K562 (cell line): ENCODE measurements at regions not wholly inside any gene's neighbourhood (a gene's known extent, or its start where the extent isn't known, plus 50 kb on each side); places are given as distances from the start of the nearest gene placed in this dataset.

Experiments
- ATAC-seq: fragments of 200-7000 bp; cut with Tn5 transposase; 3 replicates; pipeline ENCODE4 v1.9.1; 2020; ENCODE audit warnings: moderate library complexity
- BruUV-seq: library from RNA; stranded (reverse); fragments of 400-500 nt; replicated peaks from 2 replicates; lab custom pipeline; 2021; lab: Mats Ljungman, UMichigan
- CTCF ChIA-PET: fragments of 300-600 bp; formaldehyde crosslinking; extraction: SDS; loops from one replicate; lab custom pipeline; 2021; ENCODE audit warnings: low intra/inter-chr PET ratio; lab: Yijun Ruan, JAX
- POLR2A ChIA-PET: fragments of 300-600, 350-650 bp; sonication (Branson Sonifier 250); formaldehyde crosslinking; extraction: SDS; loops from one replicate; lab custom pipeline; 2021; ENCODE audit warnings: antibody characterized with exemption, inconsistent platforms; lab: Yijun Ruan, JAX
- DNase-seq, 4 experiments: peaks; one replicate each; pipeline versions ENCODE4 v3.0.0 to v3.0.0-alpha.2; 2011 to 2018; ENCODE audit warnings: low spot score in 3 of 4, mixed read lengths in 3 of 4; ENCODE audit errors: extremely low read depth in 1 of 4
- FAIRE-seq: peaks from 2 replicates; lab custom pipeline; 2011; peaks lifted over from hg19 to GRCh38; lab: Jason Lieb, UNC
- H2AFZ ChIP-seq: 2 replicates; pipeline ENCODE4 v1.6.0; 2011; ENCODE audit warnings: low read depth, low read length, control low read depth, inconsistent platforms
- H3K27ac ChIP-seq: fragments of 200-600 bp; 3 replicates; pipeline ENCODE4 v1.8.0; 2011; ENCODE audit warnings: low read depth, mild to moderate bottlenecking, control low read depth, inconsistent platforms, low read length, moderate library complexity, mixed read lengths; ENCODE audit errors: extremely low read depth
- H3K27me3 ChIP-seq, 2 experiments: fragments of 300-600 bp in 1 of 2; 2 replicates in 1 of 2; 3 replicates in 1 of 2; pipeline versions ENCODE4 v1.6.0 to v1.8.0; 2011; ENCODE audit warnings: inconsistent platforms in 2 of 2, low read length in 2 of 2, mild to moderate bottlenecking in 1 of 2, mixed read lengths in 1 of 2, moderate library complexity in 1 of 2; ENCODE audit not compliant: control insufficient read depth in 2 of 2, insufficient read depth in 2 of 2
- H3K36me3 ChIP-seq: fragments of 300-600 bp; 3 replicates; pipeline ENCODE4 v1.8.0; 2011; ENCODE audit warnings: mild to moderate bottlenecking, low read length, inconsistent platforms; ENCODE audit not compliant: control insufficient read depth, insufficient read depth
- H3K4me1 ChIP-seq, 2 experiments: fragments of 200-600 bp in 1 of 2; replicated peaks in 1 of 2; 2 replicates in 1 of 2; 3 replicates in 1 of 2; pipeline versions ENCODE4 v1.5.1 to v1.8.0; 2011; ENCODE audit warnings: inconsistent platforms in 2 of 2, low read length in 2 of 2, mild to moderate bottlenecking in 1 of 2, mixed read lengths in 1 of 2, moderate library complexity in 1 of 2; ENCODE audit not compliant: control insufficient read depth in 2 of 2, insufficient read depth in 2 of 2
- H3K4me2 ChIP-seq: 2 replicates; pipeline ENCODE4 v1.6.1; 2011; ENCODE audit warnings: low read length, control low read depth, inconsistent platforms, mixed read lengths; ENCODE audit not compliant: insufficient read depth
- H3K4me3 ChIP-seq: fragments of 200-600 bp; sonication (generic), shearing (Covaris generic); 2 replicates; pipeline ENCODE4 v1.5.1; 2016; ENCODE audit warnings: control low read depth, inconsistent platforms
- H3K79me2 ChIP-seq: fragments of 200-600 bp; 3 replicates; pipeline ENCODE4 v1.8.0; 2011; ENCODE audit warnings: low read length, inconsistent platforms; ENCODE audit not compliant: control insufficient read depth, insufficient read depth
- H3K9ac ChIP-seq, 2 experiments: 2 replicates each; pipeline versions ENCODE4 v1.6.0 to v1.6.1; 2011; ENCODE audit warnings: low read depth in 2 of 2, low read length in 2 of 2, control low read depth in 1 of 2, inconsistent platforms in 1 of 2, mild to moderate bottlenecking in 1 of 2, mixed read lengths in 1 of 2; ENCODE audit not compliant: insufficient read depth in 1 of 2
- H3K9me1 ChIP-seq: one replicate; pipeline ENCODE4 v1.6.0; 2011; ENCODE audit warnings: inconsistent platforms, mild to moderate bottlenecking, low read length, moderate library complexity; ENCODE audit not compliant: control insufficient read depth, insufficient read depth
- H3K9me3 ChIP-seq: replicated peaks from 2 replicates; pipeline ENCODE4 v1.5.1; 2011; ENCODE audit warnings: low read depth, low read length, inconsistent platforms; ENCODE audit not compliant: control insufficient read depth, insufficient read depth
- H4K20me1 ChIP-seq: replicated peaks from 2 replicates; pipeline ENCODE4 v1.6.1; 2011; ENCODE audit warnings: low read length, inconsistent platforms, mixed read lengths; ENCODE audit not compliant: control insufficient read depth, insufficient read depth
- CTCFL ChIP-seq: IDR thresholded peaks from 2 replicates; pipeline ENCODE4 v1.6.1; 2011; ENCODE audit warnings: borderline replicate concordance, low read depth, mild to moderate bottlenecking, moderate library complexity, low read length; ENCODE audit not compliant: insufficient read depth, poor library complexity, severe bottlenecking
- FUS ChIP-seq: fragments of 200-400 bp; formaldehyde crosslinking; optimal IDR thresholded peaks from 2 replicates; pipeline ENCODE3; 2017; ENCODE audit warnings: low read depth, low read length
- JUNB ChIP-seq: fragments of 450-650 bp; formaldehyde crosslinking; conservative IDR thresholded peaks from 2 replicates; pipeline ENCODE4 v1.4.0; 2020; ENCODE audit warnings: mild to moderate bottlenecking
- MYNN ChIP-seq, 2 experiments: sonication (generic); formaldehyde crosslinking in 1 of 2; IDR thresholded peaks; 2 replicates each; pipeline versions ENCODE4 v1.5.0 to v1.6.1; 2016 to 2020; ENCODE audit warnings: antibody characterized with exemption in 1 of 2, missing genetic modification reagents in 1 of 2
- NCOA6 ChIP-seq: fragments of 450-650 bp; IDR thresholded peaks from 2 replicates; pipeline ENCODE4 v1.6.1; 2017; ENCODE audit warnings: mild to moderate bottlenecking
- NFATC3 ChIP-seq: fragments of 450-650 bp; IDR thresholded peaks from 2 replicates; pipeline ENCODE4 v1.6.1; 2017; ENCODE audit warnings: mild to moderate bottlenecking
- NKRF ChIP-seq: fragments of 450-650 bp; IDR thresholded peaks from 2 replicates; pipeline ENCODE4 v1.6.1; 2016; ENCODE audit warnings: borderline replicate concordance
- RFX5 ChIP-seq: IDR thresholded peaks from 2 replicates; pipeline ENCODE4 v1.6.1; 2011; ENCODE audit warnings: low read depth, mild to moderate bottlenecking, improper control_type of control experiment, low read length
- U2AF1 ChIP-seq: fragments of 200-400 bp; formaldehyde crosslinking; optimal IDR thresholded peaks from 2 replicates; pipeline ENCODE3; 2017; ENCODE audit warnings: mild to moderate bottlenecking, low read depth, low read length, moderate library complexity
- ZNF445 ChIP-seq: fragments of 250-450 bp; sonication (Bioruptor Pico); IDR thresholded peaks from 2 replicates; pipeline ENCODE4 v1.4.0; 2020; ENCODE audit warnings: low read depth, mild to moderate bottlenecking, moderate library complexity
- WGBS: fragments of 100-300 bp; shearing (Covaris generic); methylation state at CpG from one replicate; pipeline ENCODE4 v1.1.6; 2016; ENCODE audit warnings: low coverage, mixed read lengths; ENCODE audit not compliant: insufficient coverage; ENCODE audit errors: missing lambda C conversion rate; 5-methylcytosine and 5-hydroxymethylcytosine counted together
- in situ Hi-C: fragments of 300-500 bp; cut with MboI; formaldehyde crosslinking; loops from 4 replicates; pipeline ENCODE4 v1.15.0; 2018; ENCODE audit warnings: inconsistent platforms, mixed read lengths
- intact Hi-C: fragments of 100-400 bp; cut with micrococcal nuclease; formaldehyde crosslinking; loops from 2 replicates; pipeline ENCODE4 v1.14.2; 2022

- TF ChIP-seq ZNF445 (CRISPR knock-in tag) (no peak), MYNN (IDR thresholded peaks at IDR 0.05) (no peak), MYNN (CRISPR knock-in tag; IDR thresholded peaks at IDR 0.05) (no peak), RFX5 (no peak), JUNB (CRISPR knock-in tag) (no peak), NCOA6 (no peak), CTCFL (no peak), NKRF (no peak), NFATC3 (no peak), FUS (no peak), U2AF1 (no peak)
- H3K4me1 ChIP-seq: no peaks in the 10 kb centered on the region
- H3K79me2 ChIP-seq: no peaks in the 10 kb centered on the region
- WGBS: 0% methylated on average over 1 of the region's 1 CpG
- H3K27ac ChIP-seq: no peak overlapping the region
- H3K9ac ChIP-seq: no peak overlapping the region
- H3K27me3 ChIP-seq: no peaks in the 10 kb centered on the region
- BruUV-seq: no TSS peak
- no peak overlapping the region for H3K4me3 ChIP-seq
- DNase-seq: no peak
- POLR2A ChIA-PET: no interaction called here
- CTCF ChIA-PET: no interaction called here
- intact Hi-C loops (no loop called here), in situ Hi-C loops (no loop called here)
- no peak overlapping the region for H2AFZ ChIP-seq
- no peaks in the 10 kb centered on the region for H3K9me1 ChIP-seq
- no peak overlapping the region for H3K4me2 ChIP-seq
- no peaks in the 10 kb centered on the region for H3K36me3 ChIP-seq
- FAIRE-seq: no peak
- no peaks in the 10 kb centered on the region for H4K20me1 ChIP-seq
- H3K9me3 ChIP-seq: no peaks in the 10 kb centered on the region
- ATAC-seq: no peak
These were observed 405.6 kb downstream of the PLPP3 start for GRCh38 chr1:56173736-56174135.
